Neural progenitor cell (in vitro differentiated cells): ENCODE measurements at regions not wholly inside any gene's neighbourhood (a gene's known extent, or its start where the extent isn't known, plus 50 kb on each side); places are given as distances from the start of the nearest gene placed in this dataset.

Experiments used
- DNase-seq: peaks from one replicate; pipeline ENCODE4 v3.0.0-alpha.2; 2016; ENCODE audit warnings: low spot score
- H2AFZ ChIP-seq: fragments of 200-600 bp; sonication (generic); replicated peaks from 2 replicates; pipeline ENCODE4 v1.6.1; 2016; ENCODE audit warnings: antibody characterized with exemption
- H3F3A ChIP-seq: fragments of 200-600 bp; sonication (generic); 2 replicates; pipeline ENCODE4 v1.6.1; 2016; ENCODE audit warnings: antibody characterized with exemption, low read depth
- H3K27ac ChIP-seq: fragments of 200-600 bp; sonication (generic); 2 replicates; pipeline ENCODE4 v1.5.1; 2016; ENCODE audit warnings: mild to moderate bottlenecking
- H3K27me3 ChIP-seq: fragments of 200-600 bp; sonication (generic); 2 replicates; pipeline ENCODE4 v1.6.1; 2016; ENCODE audit warnings: mild to moderate bottlenecking, moderate library complexity
- H3K36me3 ChIP-seq: fragments of 200-600 bp; sonication (generic); 2 replicates; pipeline ENCODE4 v1.5.1; 2016
- H3K4me1 ChIP-seq: fragments of 200-600 bp; sonication (generic); 2 replicates; pipeline ENCODE4 v1.6.1; 2016; ENCODE audit warnings: mixed run types
- H3K4me2 ChIP-seq: fragments of 200-600 bp; sonication (generic); 2 replicates; pipeline ENCODE4 v1.6.1; 2016
- H3K4me3 ChIP-seq: fragments of 200-600 bp; sonication (generic); 2 replicates; pipeline ENCODE4 v1.5.1; 2016
- H3K79me2 ChIP-seq: fragments of 200-600 bp; sonication (generic); 2 replicates; pipeline ENCODE4 v1.6.1; 2016; ENCODE audit warnings: low read depth
- H3K9ac ChIP-seq: fragments of 200-600 bp; sonication (generic); 2 replicates; pipeline ENCODE4 v1.6.1; 2016
- H3K9me3 ChIP-seq: fragments of 200-600 bp; sonication (generic); 2 replicates; pipeline ENCODE4 v1.5.1; 2016; ENCODE audit warnings: low read depth
- H4K20me1 ChIP-seq: fragments of 200-600 bp; sonication (generic); 2 replicates; pipeline ENCODE4 v1.6.1; 2016; ENCODE audit warnings: low read depth
- H3K27ac Mint-ChIP-seq: 3 replicates; pipeline ENCODE4 v1.8.0; 2021; ENCODE audit warnings: mixed read lengths
- H3K27me3 Mint-ChIP-seq: 2 replicates; pipeline ENCODE4 v1.8.0; 2022; ENCODE audit warnings: low read depth, mild to moderate bottlenecking, inconsistent platforms, moderate library complexity, mixed read lengths; ENCODE audit not compliant: insufficient read depth
- H3K36me3 Mint-ChIP-seq: 3 replicates; pipeline ENCODE4 v1.8.0; 2021; ENCODE audit warnings: mixed read lengths
- H3K4me1 Mint-ChIP-seq: 3 replicates; pipeline ENCODE4 v1.8.0; 2021; ENCODE audit warnings: mixed read lengths
- H3K4me3 Mint-ChIP-seq: 3 replicates; pipeline ENCODE4 v1.8.0; 2021; ENCODE audit warnings: mild to moderate bottlenecking, moderate library complexity, mixed read lengths
- H3K9me3 Mint-ChIP-seq: 3 replicates; pipeline ENCODE4 v1.8.0; 2020; ENCODE audit warnings: mixed read lengths
- EZH2 ChIP-seq: fragments of 200-600 bp; sonication (generic); IDR thresholded peaks from 2 replicates; pipeline ENCODE4 v1.6.1; 2017; ENCODE audit warnings: antibody characterized with exemption, mild to moderate bottlenecking, moderate library complexity
- EZH2phosphoT487 ChIP-seq: fragments of 200-600 bp; sonication (generic); IDR thresholded peaks from 2 replicates; pipeline ENCODE4 v1.6.1; 2017; ENCODE audit warnings: antibody characterized with exemption
- TF ChIP-seq, protein P1 (sequence below): fragments of 200-600 bp; sonication (generic); IDR thresholded peaks from 2 replicates; pipeline ENCODE4 v1.5.1; 2017; ENCODE audit warnings: antibody characterized with exemption, mild to moderate bottlenecking

DNA sequence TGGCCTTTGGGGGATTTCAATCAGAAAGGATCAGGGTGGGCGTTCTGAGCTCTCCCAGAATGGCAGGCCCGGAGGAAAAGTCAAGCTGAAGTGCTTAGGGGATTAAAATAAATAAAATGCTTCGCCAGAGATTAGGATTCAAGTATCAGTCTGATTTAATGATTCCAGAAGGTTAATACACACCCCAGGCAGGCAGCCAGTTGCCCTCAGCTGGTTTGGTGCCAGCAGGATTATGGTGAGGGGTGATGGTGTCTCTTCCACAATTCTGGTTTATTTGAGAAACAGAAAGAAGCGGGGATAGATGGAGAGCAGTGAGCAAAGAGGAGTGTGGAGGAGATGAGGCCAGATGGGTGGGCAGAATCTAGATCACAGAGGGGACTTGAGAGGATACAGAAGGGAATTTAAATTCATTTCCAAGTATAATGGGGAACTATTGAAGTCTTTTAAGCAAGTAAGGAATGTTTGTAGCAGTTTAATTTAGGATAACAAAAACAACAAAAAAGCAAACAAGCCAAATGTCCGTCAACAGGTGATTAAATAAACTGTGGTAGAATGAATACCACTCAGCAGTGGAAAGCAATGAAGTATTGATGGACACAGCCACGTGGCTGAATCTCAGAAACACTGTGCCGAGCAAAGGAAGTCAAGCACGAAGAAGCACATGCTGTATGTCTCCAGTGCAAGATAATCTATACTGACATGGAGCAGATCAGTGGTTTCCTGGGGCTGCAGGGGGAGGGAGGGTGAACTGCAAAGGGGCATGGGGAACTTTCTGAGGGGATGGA, 297.7 kb downstream of the MSX2 start:
- Histone ChIP-seq H3K36me3 (no peaks in the 10 kb centered on the region), H3K4me2 (no peak overlapping the region), H3F3A (no peaks in the 10 kb centered on the region), H3K27me3 (no peaks in the 10 kb centered on the region), H3K9ac (no peak overlapping the region), H3K9me3 (no peaks in the 10 kb centered on the region), H3K4me1 (no peaks in the 10 kb centered on the region), H3K4me3 (no peak overlapping the region), H3K27ac (no peak overlapping the region), H4K20me1 (no peaks in the 10 kb centered on the region), H3K79me2 (no peaks in the 10 kb centered on the region), H2AFZ (no peak overlapping the region)
- Mint-ChIP-seq H3K4me3 (no peak overlapping the region), H3K4me1 (peaks cover 12% of the 10 kb centered on the region), H3K9me3 (peaks cover 15% of the 10 kb centered on the region), H3K36me3 (no peaks in the 10 kb centered on the region), H3K27ac (no peak overlapping the region), H3K27me3 (peaks cover 5% of the 10 kb centered on the region)
- TF ChIP-seq, protein P1, sequence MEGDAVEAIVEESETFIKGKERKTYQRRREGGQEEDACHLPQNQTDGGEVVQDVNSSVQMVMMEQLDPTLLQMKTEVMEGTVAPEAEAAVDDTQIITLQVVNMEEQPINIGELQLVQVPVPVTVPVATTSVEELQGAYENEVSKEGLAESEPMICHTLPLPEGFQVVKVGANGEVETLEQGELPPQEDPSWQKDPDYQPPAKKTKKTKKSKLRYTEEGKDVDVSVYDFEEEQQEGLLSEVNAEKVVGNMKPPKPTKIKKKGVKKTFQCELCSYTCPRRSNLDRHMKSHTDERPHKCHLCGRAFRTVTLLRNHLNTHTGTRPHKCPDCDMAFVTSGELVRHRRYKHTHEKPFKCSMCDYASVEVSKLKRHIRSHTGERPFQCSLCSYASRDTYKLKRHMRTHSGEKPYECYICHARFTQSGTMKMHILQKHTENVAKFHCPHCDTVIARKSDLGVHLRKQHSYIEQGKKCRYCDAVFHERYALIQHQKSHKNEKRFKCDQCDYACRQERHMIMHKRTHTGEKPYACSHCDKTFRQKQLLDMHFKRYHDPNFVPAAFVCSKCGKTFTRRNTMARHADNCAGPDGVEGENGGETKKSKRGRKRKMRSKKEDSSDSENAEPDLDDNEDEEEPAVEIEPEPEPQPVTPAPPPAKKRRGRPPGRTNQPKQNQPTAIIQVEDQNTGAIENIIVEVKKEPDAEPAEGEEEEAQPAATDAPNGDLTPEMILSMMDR, result no peak
- TF ChIP-seq EZH2phosphoT487 (no peak), EZH2 (no peak)
- no peak for DNase-seq

DNA sequence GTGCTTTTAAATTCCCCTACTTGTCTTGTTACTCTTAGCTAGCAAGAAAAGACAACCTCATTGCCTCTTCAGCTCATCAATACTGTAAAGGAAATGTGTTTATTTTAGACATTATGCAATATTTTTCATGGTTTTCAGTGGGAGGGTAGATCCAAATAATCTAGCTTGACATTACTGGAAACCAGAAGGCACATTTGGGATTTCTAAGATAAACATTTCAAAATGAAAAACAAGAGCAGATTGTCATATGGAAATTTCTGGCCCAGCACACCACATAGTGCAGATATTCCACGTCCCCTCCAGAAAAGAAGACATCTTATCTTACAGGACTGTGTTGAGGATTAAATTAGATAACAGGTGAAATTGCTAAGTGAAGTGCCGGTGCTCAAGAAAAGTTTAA, 296.9 kb downstream of the MSX2 start:
- H3K4me1 ChIP-seq, result no peaks in the 10 kb centered on the region
- H3K4me1 Mint-ChIP-seq, result peaks cover 12% of the 10 kb centered on the region
- H3K27ac ChIP-seq, result no peak overlapping the region
- H3K4me3 ChIP-seq, result no peak overlapping the region
- no peaks in the 10 kb centered on the region for H3K27me3 ChIP-seq
- H3K27me3 Mint-ChIP-seq, result peaks cover 4% of the 10 kb centered on the region
- peaks cover 12% of the 10 kb centered on the region for H3K9me3 Mint-ChIP-seq
- H2AFZ ChIP-seq, result no peak overlapping the region
- H3K27ac Mint-ChIP-seq, result no peak overlapping the region
- no peaks in the 10 kb centered on the region for H3K36me3 Mint-ChIP-seq
- H3K4me3 Mint-ChIP-seq, result no peak overlapping the region
- no peak overlapping the region for H3K4me2 ChIP-seq
- H3K9ac ChIP-seq, result no peak overlapping the region
- no peaks in the 10 kb centered on the region for H3F3A ChIP-seq
- no peaks in the 10 kb centered on the region for H3K79me2 ChIP-seq
- no peak for DNase-seq
- TF ChIP-seq EZH2phosphoT487 (no peak), EZH2 (no peak)
- TF ChIP-seq, protein P1, result no peak
- H3K36me3 ChIP-seq, result no peaks in the 10 kb centered on the region
- H3K9me3 ChIP-seq, result no peaks in the 10 kb centered on the region
- no peaks in the 10 kb centered on the region for H4K20me1 ChIP-seq

DNA sequence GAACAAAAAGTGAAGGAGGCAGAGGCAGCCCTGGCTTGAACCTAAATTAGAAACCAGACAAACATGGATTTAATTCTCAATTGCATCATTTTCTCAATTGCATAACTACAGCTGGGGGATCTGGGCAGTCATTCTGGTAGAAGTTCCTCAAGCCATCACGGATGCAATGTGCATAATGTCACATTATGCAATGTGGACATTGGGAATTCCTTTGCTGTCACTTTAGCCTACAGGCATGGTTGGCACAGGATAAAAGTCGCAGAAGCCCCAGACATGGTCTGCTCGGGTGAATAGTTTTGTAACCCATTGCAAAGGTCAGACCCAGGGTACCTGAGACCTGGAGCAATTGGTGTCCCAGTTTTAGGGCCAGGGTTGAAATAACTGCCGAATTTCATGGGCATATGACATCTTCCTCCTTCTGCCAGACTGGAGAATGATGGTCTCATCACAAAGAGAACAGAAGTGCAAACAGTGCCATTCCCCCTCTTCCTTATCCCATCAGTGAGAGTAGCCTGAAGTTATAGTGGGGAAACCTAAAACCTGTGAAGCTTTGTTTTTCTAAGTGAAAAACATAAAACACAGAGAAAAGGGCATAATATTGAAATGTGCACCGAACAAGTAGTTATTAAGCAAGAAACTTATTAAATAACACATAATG, 290.8 kb downstream of the MSX2 start:
- Histone ChIP-seq H3F3A (no peaks in the 10 kb centered on the region), H3K4me1 (no peaks in the 10 kb centered on the region), H3K79me2 (no peaks in the 10 kb centered on the region), H3K9me3 (no peaks in the 10 kb centered on the region), H4K20me1 (no peaks in the 10 kb centered on the region), H3K4me2 (no peak overlapping the region), H3K4me3 (no peak overlapping the region), H3K27ac (no peak overlapping the region), H3K36me3 (no peaks in the 10 kb centered on the region), H2AFZ (no peak overlapping the region), H3K27me3 (no peaks in the 10 kb centered on the region), H3K9ac (no peak overlapping the region)
- no peaks in the 10 kb centered on the region for H3K9me3 Mint-ChIP-seq
- H3K4me3 Mint-ChIP-seq, result no peak overlapping the region
- H3K27ac Mint-ChIP-seq, result no peak overlapping the region
- H3K36me3 Mint-ChIP-seq, result no peaks in the 10 kb centered on the region
- peaks cover 6% of the 10 kb centered on the region for H3K4me1 Mint-ChIP-seq
- peaks cover 2% of the 10 kb centered on the region for H3K27me3 Mint-ChIP-seq
- TF ChIP-seq EZH2phosphoT487 (no peak), EZH2 (no peak)
- TF ChIP-seq, protein P1, result no peak
- no peak for DNase-seq
